ENCODE measurements at regions not wholly inside any gene's neighbourhood (a gene's known extent, or its start where the extent isn't known, plus 50 kb on each side); places are given as distances from the start of the nearest gene placed in this dataset.
"Not testable (repeated sequence)": the region's sequence is repeated elsewhere in the genome, so short reads cannot be mapped to it uniquely, and the experiment has no call there.

DNA sequence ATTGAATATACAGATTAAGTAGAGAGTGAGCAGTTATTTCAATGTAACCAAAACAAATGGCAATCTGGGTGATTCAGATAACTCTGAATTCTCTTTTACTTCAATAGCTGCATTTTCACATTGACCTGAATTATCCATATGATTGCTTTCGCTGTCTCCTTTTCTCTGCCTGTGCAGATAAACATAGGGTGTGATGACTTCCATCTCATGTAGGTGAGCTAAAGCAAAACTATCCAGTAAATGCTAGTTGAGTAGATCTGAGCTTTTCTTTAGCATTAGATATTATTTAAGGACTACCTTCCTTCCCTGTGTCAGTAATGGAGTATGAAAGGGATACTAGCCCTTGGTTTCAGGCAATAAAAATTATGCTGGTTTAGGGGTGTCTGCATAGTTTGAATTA lies 288.6 kb downstream of the OXSM start:
- no peak for DNase-seq

DNA sequence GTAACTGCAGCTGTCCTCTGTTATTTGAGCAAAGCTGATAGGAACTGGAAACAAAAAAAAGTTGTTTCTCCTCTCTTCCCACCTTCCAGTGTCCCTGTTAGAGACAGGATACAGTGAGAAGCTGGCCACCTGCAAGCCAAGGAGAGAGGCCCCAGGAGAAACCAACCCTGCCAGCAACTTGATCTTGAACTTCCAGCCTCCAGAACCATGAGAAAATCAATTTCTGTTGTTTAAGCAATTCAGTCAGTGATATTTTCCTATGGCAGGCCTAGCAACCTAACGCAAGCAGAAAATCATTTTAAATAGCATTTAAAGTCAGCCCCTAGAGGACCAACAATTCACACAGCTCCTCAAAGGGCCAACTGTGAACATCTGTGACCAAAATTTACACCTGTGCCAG lies 291.3 kb downstream of the OXSM start:
- DNase-seq: no peak

DNA sequence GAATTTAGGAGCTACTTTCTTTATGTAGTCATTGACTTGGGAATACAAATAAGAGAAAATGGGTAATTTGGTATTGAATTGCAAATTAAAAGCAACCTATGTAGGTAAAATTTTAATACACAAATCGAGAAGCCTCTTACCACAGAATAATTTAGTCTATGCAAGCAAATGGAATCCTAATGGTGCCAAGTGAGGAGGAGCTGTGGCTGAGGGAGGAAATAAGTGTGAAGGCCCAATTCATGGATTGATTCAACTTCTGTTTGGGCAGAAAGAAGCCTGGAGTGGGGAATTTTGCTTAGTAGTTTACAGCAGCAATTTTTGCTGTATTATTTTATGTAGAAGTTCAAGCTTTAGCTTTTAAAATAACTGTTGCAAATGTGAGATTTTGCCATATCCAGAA lies 291.9 kb downstream of the OXSM start:
- no peak for DNase-seq

DNA sequence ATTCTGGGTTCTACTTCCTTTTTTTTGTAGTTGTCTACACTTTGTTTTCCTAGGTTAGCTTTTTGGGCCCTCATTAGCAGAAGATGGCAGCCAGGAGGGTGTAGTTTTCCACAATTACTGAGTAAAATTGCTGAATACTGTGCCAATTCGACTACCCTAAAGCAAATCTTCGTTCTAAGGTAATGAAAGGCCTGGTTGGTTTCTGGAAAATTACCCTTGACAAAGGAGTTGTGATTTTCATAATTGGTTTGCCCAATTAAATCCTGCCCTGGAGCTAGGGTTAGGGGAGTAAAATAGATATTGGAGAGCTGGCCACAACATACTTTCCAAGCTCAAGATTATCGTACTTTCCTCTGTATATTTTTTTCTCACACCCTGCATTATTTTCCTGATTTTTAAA lies 293.0 kb downstream of the OXSM start:
- DNase-seq: no peak

DNA sequence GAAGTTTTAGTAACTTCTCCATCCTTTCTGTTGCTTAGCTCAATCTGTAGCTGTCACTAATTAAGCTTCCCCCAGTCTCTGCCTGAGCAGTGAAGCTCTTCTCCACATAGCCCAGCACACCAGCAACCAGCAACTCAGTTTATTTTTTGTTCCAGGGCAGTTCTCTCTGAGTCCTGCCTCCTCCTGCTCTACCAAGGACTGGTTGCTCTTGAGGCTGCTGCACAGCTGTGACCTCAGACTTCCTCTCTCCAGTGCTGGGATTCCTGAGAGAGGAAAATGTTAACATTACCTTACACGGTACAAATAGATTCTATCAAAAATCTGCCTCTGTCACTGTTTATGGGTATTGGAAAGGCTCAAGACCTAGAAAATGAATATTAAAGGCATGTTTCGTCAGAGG lies 294.7 kb downstream of the OXSM start:
- DNase-seq: no peak

DNA sequence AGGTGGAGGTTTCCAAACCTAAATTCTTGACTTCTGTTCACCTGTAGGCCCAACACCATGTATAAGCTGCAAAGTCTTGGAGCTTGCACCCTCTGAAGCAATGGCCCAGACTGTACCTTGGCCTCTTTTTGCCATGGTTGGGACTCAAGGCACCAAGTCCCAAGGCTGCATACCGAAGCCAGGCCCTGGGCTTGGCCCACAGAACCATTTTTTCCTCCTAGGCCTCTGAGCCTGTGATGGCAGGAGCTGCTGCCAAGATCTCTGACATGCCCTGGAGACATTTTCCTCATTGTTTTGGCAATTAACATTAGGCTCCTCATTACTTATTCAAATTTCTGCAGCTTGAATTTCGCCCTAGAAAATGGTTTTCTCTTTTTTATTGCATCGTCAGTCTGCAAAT lies 297.9 kb downstream of the OXSM start:
- DNase-seq: no peak

DNA sequence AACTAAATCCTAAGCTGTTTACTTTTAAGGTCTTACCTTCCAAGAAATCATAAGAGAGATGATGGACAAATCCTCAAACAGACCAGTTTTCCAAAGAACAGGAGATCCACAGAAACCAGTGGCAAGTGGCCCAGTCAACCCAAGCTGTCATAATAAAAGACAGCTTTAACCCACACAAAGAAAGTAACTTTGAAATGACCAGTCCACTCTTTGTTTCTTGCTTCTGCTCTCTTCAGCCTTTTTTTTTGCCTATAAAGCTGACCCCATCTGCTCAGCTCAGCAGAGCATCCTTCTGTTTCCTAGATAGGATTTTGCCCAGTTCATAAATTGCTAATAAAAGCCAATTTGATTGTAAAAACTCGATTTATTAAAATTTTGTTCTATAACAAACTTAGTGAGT lies 299.4 kb downstream of the OXSM start:
- no peak for DNase-seq

DNA sequence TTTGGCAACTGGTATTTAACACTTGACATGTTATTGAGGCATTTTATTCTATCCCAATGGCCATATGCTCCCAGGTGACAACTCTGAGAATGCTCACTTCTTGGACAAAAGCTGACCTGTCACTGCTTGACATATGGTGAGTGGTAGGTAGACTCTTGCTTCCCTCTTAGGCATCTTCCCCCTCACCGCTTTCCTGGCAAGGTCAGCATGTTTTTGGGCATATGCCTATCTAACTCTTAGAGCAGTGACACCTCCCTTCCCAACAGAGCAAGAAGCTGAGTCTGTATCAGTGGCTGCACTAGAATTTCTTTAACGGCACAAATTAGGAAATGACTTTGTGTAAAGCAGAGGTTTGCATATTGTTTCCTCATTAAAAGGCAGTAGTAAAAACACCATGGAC lies 300.7 kb downstream of the OXSM start:
- no peak for DNase-seq

DNA sequence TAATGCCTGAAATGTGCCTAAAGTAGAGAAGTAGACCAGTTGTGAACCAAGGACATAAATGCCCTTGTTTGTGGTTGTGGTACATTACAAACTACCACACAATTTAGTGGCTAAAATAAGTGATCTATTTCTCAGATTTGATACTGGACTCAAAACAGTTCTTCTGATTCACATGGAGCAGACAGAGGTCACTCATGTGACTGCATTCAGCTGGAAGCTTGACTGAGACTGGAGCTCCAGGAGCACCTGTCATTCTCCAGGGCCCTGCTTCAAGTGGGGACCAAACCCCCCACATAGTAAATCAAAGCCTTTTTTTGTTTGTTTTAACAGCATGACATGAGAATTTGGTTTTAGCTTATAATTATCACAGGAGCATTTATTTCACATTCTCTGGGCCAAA lies 301.2 kb downstream of the OXSM start:
- no peak for DNase-seq

DNA sequence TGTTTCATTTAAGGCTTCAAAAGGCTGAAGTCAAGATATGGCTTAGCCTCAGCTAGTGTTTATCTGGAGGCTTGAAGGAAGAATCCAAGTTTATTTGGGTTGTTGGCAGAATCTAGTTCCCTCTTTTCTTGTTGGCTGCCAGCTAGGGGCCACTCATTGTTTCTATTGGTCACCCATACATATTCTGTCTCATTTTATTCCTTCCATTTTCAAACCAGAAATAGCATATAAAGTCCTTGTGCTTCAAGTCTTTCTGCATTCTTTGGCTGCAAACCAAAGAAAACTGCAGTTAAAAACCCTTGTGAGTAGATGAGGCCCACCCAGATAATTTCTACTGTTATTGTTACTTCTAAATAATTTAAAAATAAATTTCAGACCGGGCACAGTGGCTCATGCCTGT lies 301.7 kb downstream of the OXSM start:
- no peak for DNase-seq

DNA sequence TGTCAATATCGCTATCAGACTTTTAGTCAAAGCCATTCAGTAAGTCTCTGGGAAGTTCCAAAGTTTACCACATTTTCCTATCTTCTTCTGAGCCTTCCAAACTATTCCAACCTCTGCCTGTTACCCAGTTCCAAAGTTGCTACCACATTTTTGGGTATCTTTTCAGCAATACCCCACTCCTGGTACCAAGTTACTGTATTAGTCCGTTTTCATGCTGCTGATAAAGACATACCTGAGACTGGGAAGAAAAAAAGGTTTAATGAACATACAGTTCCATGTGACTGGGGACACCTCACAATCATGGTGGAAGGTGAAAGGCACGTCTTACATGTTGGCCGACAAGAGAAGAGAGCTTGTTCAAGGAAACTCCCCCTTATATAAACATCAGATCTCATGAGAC lies 307.2 kb downstream of the OXSM start:
- DNase-seq: not testable (repeated sequence)

DNA sequence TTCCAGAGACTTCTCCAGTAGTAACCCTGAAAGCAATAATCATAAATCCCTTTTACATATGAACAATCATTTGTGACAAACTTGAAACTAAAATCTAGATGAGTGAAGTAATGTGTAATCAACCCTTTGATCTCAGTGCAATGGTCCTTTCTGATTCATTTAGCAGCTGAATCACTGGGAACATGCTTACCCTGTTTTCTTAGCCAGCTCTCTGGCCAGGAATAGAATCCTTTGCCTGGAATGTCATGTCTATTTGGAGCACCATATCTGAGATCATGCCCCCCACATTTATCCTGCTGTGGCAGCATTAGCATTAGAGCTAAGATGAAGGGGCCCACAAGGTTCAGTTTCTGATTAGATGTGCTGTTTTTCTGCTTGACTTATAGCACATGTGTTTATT lies 309.8 kb downstream of the OXSM start:
- DNase-seq: no peak

DNA sequence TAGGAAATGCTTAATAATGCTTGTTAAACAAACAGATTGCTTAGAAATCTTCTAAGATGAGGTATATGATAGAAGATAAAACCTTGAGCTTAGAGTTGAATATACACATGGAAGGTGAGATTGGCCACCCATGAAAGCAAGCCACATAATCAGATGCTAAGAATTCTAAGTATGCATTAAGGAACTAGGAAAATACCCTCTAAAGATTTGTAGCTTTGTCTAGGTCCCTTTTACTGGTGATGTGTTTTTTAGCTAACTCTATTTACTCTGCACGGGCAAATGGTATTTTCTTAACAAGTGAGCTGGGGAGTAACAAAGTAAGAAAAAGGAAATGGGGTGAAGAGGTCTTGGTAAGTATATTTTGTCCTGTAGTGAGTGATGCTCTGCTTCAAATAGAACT lies 310.3 kb downstream of the OXSM start:
- DNase-seq: no peak

DNA sequence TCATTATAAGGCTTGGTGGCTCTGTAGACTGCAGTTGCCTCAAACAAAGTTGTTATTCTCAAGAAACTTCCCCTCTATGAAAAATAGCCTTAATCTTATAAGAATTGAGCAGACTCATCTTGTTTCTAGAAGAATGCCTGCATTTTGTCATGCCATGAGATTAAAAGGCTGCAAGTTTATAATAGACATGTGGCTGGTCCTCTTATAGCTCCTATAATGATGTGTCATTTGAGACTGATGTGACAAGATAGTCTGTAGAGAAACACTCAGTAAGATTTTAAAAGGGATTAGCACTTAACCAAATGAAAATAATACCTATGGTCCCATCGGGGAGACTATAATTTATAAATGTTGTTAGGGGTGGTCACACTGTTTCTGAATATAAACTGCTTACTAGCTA lies 312.5 kb downstream of the OXSM start:
- DNase-seq: no peak

DNA sequence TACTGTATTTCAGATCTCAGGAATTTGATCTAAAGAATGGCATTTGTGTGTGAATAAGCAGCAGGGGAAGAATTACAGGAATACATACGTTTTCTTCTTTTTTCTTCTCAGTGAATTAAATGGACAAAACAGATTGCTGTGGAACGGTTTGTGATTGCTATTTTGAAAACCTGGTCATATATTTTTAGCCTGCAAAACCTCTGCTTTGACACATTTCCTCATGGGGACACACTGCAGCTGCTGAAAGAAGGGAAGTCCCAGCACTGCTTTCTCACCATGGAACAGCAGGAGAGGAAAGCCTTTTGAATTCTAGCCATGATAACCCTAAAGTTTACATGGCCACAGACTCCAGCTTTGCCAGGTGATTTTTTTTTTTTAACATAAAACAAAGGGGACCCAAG lies 315.0 kb downstream of the OXSM start:
- no peak for DNase-seq

DNA sequence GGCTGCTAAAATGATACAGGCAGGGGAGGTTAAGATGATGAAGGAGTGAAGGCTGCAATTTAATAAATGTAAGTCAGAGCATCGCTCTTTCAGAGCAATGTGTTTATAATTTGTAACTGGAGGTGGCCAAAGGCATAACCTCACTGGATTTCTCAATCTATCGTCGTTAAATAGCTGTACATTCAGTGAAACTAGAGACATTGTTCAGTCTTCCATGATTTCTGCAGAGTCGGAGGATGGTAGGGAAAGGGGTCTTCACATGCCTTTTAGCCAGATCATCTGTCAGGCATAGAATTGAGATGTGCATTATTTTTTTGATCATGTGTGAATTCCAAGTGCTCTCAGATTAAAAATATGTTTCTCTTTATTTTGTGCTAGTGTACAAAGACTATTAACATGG lies 315.4 kb downstream of the OXSM start:
- DNase-seq: no peak

DNA sequence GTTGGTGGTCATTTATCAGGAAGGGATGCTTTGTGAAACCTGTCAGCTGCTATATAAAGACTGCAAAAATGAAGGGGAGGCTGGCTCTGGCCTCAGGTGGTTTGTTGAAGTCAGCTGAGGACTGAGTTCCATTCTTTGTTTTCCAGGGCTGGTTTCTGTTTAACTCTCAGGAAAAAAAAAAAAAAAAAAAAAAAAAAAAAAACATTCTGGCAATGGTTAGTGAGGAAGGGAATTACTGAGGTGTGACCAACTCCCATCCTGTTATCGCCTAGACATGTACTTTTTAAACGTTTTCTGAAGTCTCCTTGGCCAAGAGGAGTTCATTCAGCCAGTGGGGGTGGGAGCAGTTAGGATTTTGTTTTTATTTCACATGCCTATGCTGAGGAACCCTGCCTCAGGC lies 316.3 kb downstream of the OXSM start:
- DNase-seq: no peak

DNA sequence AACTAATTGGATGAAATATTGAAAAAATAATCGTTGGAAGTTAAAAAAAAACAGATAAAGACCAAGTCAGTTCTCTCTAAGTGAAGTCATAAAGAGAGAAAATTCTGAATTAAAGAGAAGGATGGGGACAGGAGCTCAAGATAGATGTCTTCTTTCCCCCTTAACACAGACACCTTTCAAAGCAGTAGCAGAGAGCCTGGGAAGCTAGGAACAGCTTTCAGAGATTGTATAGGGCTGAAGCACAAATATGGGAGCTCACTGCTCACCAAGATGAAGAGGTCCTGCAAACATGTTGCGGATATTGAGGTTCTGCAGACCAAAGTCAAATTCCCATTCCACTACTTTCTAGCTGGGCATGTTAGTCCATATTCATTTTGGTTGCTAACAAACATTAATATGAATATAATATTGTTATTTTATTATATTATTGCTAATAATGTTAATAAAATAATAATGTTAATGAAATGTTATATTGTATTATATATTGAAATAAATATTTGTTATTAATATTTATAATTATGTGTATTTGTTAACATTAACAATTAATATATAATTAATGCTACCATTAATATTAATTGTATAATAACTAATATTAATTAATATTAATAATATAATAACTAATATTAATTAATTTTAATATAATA lies 319.1 kb downstream of the OXSM start:
- no peak for DNase-seq

DNA sequence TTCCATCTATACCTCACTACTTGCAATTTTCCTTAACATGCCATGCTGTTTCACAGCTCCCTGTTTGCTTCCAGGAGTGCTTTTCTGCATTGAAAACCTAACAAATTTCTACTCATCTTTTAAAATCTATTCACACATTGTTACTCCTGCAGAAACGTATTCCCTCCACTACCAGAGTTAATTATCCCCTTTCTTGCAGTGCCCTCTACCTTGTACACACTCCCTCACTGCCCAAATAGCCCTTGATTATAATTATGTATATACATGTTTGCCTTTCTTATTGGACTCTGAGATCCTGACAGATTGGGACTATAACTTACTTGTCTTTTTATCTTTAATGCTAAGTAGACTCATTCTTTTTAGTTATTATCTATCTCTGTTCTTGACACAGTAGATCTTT lies 325.0 kb downstream of the OXSM start:
- no peak for DNase-seq

DNA sequence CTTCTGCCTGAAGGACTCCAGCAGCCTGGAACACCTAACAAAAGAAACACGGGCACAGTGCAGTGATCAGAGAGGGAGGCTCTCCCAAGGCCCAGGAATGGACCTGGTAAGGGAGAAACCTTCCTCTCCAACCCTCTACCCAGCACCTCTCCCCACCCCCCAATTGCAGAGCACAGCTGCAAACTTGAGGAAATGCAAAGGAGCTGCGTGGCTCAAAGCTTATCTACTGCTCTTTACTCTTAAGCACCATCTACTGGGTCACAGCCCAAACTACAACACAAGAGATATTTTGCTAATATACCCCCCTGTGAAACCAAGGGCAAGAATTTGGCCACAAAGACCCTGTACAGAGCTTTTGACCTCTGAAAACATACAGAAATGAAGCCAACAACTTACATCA lies 328.3 kb downstream of the OXSM start:
- DNase-seq: no peak

DNA sequence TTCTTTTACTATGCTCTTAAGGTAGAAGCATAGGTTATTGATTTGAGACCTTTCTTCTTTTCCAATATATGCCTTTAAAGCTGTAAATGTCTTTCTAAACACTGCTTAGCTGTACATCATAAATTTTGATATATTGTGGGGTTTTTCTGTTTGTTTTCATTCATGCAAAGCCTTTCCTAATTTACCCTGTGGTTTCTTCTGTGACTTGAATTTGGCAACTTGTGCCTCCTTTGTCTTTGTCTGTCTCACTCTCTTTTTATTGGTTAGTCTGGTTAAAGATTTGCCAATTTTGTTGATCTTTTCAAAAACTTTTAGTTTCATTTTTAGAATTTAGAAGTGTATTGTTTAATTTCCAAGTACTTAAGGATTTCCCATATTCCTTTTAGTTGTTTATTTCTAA lies 343.1 kb downstream of the OXSM start:
- DNase-seq: no peak

DNA sequence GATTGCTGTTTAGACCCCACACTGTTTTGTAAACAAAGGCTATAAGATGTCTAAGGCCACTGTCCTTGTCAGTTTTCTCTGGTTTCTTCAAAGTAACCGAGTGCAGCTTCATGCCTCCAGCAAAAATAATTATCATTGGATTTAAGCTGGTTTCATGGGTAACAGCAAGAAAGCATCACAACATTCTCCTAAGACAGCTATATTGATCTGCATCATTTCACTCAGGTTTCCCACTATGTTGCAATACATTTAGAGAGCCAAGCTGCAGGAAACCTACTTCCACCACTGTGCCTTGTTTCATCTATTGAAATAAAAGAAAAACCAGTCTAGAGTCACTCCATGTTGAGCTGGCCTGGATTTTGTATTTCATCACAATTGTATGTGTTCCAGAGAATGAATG lies 351.4 kb downstream of the OXSM start:
- no peak for DNase-seq

DNA sequence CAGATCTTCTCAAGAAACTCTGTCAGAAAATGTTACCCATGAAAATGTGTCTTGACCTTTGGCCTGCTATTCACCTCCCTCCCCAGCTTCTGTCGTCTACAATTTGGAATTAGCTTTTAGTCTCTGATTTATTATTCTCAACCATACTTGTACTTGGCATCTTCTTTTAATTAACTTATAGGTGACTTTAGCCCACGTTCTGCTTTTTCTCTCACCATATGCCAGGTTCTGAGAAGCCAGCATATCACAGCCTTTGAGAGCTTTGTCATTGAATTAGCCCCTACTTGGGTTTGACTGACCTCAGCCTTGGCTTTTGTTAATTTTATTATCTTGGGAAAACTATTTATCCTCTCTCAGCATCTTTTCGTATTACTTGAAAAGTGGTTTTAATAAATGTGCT lies 355.9 kb downstream of the OXSM start:
- DNase-seq: no peak

DNA sequence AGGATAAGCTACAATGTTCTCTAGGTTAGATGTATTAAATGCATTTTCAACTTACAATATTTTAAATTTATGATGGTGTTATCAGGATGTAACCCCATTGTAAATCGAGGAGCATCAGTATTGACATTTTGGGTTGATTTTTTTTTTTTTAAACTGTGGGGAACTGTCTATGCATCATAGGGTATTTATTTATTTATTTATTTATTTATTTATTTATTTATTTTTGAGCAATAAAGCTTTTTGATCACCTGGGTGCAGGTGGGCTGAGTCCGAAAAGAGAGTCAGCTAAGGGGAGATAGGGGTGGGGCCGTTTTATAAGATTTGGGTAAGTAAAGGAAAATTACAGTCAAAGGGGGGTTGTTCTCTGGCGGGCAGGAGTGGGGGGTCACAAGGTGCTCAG lies 367.5 kb downstream of the OXSM start:
- not testable (repeated sequence) for DNase-seq

DNA sequence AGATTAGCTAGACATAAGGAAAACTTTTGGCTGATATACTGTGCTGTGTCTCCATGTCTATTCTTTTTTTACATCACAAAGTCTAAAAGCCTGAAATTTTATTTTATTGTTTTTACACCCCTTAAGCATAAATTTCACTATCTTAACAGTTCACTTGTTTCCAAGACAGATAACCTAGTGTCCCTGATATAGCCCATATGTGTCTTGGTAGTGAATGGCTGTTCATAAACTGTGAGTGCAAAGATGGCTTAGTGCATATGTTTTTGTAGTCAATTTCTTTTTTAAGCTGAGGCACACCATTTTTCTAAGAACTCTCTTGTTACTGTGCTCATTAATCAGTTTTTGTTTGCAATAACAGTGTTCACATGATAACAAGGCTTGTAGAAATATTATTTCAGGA lies 381.1 kb downstream of the OXSM start:
- no peak for DNase-seq

DNA sequence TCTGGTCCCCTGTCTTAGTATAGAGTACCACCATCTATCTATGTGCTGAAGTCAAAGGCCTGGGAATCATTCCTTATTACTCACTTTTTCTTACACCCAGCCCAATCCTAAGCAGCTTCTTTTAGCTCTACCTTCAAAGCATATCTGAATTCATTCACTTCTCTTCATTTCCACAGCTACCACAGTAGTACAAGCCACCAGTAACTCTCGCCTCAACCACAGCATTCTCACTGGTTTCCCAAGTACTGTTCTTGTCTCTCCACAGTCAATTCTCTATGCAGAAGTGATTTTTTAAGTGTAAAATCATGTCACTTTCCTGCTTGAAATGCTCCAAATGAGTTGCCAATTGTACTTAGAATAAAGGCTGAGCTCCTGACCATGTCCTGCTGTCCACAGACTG lies 401.7 kb downstream of the OXSM start:
- no peak for DNase-seq

Data from stimulated activated CD4-positive, alpha-beta T cell treated with anti-CD3 and anti-CD28 coated beads, Interleukin-4, amount 100 ng/mL, for 1 hour (primary cell).